GM21619 (cell line): ENCODE measurements at regions not wholly inside any gene's neighbourhood (a gene's known extent, or its start where the extent isn't known, plus 50 kb on each side); places are given as distances from the start of the nearest gene placed in this dataset.
A peak's percentile ranks its signal among the peaks of the same experiment; 100 is the strongest.
"Not testable (repeated sequence)": the region's sequence is repeated elsewhere in the genome, so short reads cannot be mapped to it uniquely, and the experiment has no call there.

ENCODE experiments used
- ATAC-seq: cut with Tn5 transposase; IDR thresholded peaks from one replicate; pipeline ENCODE4 v1.9.1; 2021; ENCODE audit not compliant: unreplicated experiment

DNA sequence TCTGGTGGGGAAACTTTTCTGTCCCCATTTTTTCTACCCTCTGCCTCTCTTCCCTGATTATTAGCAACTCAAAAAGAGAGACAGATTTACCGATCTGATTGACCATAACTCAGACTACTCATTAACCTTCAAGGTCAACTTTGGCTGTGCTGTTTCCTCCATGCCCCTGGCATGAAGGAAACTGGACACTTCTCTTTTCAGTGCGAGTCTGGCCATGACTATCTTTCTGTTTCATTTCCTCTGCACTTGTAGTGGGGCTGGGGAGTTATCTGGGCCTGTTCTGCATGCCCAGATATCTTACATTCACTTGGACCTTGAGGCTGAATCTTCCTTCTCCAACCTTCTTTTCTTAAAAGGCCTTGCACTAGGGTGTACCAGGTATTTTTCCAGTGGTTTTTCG is 76.9 kb upstream of the SLCO2A1 start:
- peak; percentile 91 for ATAC-seq

- ATAC-seq, result no peak
These were observed 76.3 kb upstream of the SLCO2A1 start for GRCh38 chr3:134105876-134106556.

- no peak for ATAC-seq
These were observed 74.3 kb upstream of the SLCO2A1 start for GRCh38 chr3:134104031-134104430.

GRCh38 chr3:134103470-134103869 is 73.7 kb upstream of the SLCO2A1 start:
- ATAC-seq, result no peak

GRCh38 chr3:134102976-134103375 is 73.3 kb upstream of the SLCO2A1 start:
- ATAC-seq, result no peak

GRCh38 chr3:134096214-134096613 is 66.5 kb upstream of the SLCO2A1 start:
- ATAC-seq, result not testable (repeated sequence)

DNA sequence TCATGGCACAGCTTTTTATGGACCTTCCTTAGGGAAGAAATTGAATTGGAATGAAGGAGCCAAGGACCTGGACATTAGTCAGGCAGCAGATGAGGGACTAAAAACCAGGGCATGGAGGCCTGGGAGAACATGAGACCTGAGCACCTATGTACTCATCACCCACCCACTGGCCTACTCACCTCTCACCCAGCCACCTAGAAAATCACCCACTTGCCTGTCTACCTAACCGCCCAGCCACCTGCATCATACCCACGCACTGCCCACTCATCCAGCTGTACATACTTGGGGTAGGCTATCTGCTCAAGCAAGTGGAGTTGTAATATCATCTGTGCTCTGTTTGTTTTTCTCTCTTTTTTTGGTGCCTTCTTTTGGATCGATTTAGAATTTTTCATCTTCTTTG is 65.3 kb upstream of the SLCO2A1 start:
- no peak for ATAC-seq

- ATAC-seq, result no peak
These were observed 64.8 kb upstream of the SLCO2A1 start for GRCh38 chr3:134094491-134094890.

DNA sequence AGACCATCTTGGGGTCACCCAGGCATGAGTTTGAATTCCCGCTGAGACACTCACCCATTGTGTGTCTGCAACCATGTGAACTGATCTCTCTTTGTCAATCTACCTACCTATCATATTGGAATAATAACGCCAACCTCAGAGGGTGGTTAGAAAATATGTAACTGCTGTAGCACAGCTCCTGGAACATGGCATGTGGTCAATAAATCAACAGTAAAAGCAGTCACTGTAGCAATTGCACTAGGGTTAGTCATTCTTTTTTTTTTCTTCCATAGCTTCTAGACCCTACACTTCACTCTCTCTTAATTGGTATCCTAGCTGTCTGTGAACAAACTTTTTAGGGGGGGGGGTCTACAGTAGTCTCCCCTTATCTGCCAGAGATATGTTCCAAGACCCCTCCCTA is 64.2 kb upstream of the SLCO2A1 start:
- no peak for ATAC-seq

DNA sequence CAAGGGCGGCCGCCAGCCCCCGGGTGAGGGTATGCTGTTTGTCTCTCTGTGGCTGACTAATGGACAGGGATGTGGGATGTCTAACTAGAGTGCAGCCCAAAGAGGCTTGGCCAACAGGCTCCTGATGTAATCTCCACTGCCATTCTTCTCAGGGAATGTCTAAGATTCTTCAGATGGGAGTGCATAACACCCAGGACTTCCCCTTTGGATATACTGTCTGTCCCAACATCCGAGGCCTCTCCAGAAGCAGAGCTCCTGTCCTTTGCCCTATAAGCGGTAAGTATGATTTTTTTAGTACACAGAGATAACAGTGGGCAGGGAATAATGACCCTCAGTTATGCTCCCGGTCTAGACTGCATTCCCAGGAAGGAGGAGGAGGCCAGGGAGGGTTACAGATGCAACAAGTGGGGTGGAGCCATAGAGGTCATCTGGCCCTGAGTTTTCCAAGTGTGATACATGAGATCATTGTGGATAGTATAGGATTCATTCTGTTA is 62.5 kb upstream of the SLCO2A1 start:
- no peak for ATAC-seq

GRCh38 chr3:134090031-134090430 is 60.3 kb upstream of the SLCO2A1 start:
- ATAC-seq, result no peak

DNA sequence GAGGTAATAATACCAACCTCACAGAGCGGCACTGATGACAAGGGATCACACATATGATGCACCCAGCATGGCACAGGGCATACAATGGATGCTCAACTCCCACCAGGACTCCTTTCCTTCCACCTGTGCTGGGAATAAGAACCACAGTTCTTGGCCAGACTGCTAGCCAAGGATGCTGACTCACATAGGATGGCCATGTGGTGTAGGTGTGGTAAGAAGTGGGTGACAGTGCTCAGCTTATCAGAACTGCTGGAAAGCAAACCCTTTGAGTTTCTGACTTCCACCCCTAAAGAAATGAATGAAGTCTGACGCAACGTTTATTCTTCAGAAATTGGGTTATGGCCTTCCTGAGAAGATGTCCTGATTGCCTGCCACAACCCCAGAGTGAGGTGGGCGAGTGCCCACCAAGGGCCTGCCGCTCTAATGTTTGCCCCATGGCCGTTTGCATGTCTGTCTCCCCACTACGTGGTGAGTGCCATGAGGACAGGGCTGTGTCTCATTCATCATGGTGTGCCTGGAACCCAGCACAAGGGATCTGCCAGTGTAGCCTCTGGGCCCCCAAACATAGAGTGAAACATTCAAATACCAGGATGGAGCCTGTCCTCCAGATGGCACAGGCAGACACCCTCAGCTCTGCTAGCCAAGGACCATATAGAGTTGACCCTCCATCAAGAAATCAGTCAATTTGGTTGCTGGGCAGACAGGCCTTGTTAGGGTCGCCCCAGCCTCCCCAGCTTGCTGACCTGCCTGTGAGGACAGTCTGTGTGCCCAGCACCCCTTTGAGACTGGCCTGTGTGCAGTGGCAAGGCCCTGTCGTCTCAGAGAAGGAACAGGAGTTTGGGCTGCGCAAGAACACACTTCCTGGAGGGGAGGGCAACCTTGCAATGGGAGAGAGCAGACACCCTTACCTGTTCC is 57.6 kb upstream of the SLCO2A1 start:
- no peak for ATAC-seq

- ATAC-seq, result no peak
These were observed 56.9 kb upstream of the SLCO2A1 start for GRCh38 chr3:134086616-134087015.

- ATAC-seq, result no peak
These were observed 55.5 kb upstream of the SLCO2A1 start for GRCh38 chr3:134085034-134085775.

GRCh38 chr3:134084242-134084950 is 54.7 kb upstream of the SLCO2A1 start:
- no peak for ATAC-seq

GRCh38 chr3:134083626-134084241 is 54.0 kb upstream of the SLCO2A1 start:
- no peak for ATAC-seq

DNA sequence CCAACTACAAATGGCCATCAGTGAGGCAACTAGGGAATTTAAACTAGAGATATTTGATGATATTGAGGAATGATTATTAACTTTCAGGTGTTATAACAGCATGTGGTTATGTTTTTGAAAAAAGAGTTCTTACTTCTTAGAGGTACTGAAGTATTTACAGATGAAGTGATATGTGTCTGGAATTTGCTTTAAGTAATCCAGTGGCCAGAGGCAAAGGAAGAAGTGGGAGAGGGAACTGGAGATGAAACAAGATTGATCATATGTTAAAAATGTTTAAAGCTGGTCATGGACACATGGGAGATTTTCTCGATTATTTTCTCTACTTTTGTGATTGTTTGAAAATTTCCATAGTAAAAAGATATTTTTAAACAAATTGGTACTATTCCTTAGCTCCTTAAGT is 53.3 kb upstream of the SLCO2A1 start:
- ATAC-seq, result no peak

- ATAC-seq, result no peak
These were observed 52.9 kb upstream of the SLCO2A1 start for GRCh38 chr3:134082582-134082981.

- no peak for ATAC-seq
These were observed 51.5 kb upstream of the SLCO2A1 start for GRCh38 chr3:134081211-134081610.

- ATAC-seq, result no peak
These were observed 51.0 kb upstream of the SLCO2A1 start for GRCh38 chr3:134080761-134081160.
